ENCODE measurements at regions not wholly inside any gene's neighbourhood (a gene's known extent, or its start where the extent isn't known, plus 50 kb on each side); places are given as distances from the start of the nearest gene placed in this dataset.

DNA sequence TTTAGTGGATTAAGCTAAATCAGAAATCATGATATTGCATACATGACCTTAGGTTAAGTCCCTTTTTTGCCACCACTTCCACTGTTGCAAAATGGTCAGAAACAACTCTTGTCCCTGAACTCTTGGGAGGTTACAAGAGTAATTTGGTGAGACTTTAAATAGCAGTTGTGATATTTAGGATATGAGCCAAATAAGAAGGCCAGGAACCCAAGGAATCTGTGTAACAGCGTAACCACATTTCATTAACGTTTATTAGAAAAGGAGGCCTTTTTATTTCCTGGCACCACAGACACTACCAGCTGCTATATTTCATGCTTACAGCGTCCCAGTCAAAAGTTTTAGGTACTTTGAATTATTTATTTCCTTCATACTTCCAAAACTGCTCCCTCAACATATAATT is 268.0 kb downstream of the GPD2 start:
- no peak for DNase-seq (ENCODE audit: extremely low read depth, low read depth)
- H3K4me3 ChIP-seq (replicated peaks; ENCODE audit: low read depth, low read length): no peak overlapping the region
- TF ChIP-seq, protein P1, sequence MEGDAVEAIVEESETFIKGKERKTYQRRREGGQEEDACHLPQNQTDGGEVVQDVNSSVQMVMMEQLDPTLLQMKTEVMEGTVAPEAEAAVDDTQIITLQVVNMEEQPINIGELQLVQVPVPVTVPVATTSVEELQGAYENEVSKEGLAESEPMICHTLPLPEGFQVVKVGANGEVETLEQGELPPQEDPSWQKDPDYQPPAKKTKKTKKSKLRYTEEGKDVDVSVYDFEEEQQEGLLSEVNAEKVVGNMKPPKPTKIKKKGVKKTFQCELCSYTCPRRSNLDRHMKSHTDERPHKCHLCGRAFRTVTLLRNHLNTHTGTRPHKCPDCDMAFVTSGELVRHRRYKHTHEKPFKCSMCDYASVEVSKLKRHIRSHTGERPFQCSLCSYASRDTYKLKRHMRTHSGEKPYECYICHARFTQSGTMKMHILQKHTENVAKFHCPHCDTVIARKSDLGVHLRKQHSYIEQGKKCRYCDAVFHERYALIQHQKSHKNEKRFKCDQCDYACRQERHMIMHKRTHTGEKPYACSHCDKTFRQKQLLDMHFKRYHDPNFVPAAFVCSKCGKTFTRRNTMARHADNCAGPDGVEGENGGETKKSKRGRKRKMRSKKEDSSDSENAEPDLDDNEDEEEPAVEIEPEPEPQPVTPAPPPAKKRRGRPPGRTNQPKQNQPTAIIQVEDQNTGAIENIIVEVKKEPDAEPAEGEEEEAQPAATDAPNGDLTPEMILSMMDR (IDR thresholded peaks at IDR 0.05; ENCODE audit: low read depth, low read length, missing control alignments): no peak

DNA sequence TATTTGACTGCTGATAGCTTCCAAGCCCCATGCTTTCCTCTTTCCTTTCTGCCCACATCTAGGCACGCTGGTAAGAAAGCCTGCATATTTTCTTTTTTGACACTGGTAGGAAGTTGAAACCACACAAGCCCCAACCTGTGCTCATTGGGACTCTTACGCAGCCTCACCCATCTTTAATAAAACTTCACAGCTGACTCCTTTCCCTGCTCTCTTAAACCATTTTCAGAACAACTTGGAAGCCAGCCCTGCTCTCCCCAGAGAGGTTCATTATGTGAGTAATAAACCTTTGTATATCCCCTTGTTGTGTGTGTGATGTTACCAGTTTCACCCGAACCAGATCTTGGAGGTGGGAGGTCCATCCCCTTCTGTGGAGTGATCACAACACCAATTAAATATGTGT is 268.4 kb downstream of the GPD2 start:
- TF ChIP-seq, protein P1 (IDR thresholded peaks at IDR 0.05; ENCODE audit: low read depth, low read length, missing control alignments): no peak
- DNase-seq (ENCODE audit: extremely low read depth, low read depth): no peak
- H3K4me3 ChIP-seq (replicated peaks; ENCODE audit: low read depth, low read length): no peak overlapping the region

DNA sequence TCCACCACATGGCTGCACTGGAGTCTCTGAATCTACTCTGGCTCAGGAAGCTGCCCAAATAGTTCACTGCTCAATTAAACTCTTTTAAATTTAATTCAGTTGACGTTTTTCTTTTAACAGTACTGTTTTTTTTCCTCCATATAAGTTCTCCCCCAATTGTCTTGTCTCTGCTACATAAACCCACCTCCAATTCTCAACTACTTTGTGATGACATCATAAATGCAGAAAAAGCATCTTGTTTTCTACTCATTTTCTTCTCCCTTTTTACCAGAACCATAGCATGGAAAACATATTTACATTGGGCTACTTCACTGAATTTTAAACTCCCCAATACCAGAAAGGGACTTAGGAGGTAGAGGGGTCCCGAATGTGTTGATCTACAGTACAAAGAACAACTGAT is 270.4 kb downstream of the GPD2 start:
- no peak for DNase-seq (ENCODE audit: extremely low read depth, low read depth)
- TF ChIP-seq, protein P1 (IDR thresholded peaks at IDR 0.05; ENCODE audit: low read depth, low read length, missing control alignments): no peak
- H3K4me3 ChIP-seq (replicated peaks; ENCODE audit: low read depth, low read length): no peak overlapping the region

DNA sequence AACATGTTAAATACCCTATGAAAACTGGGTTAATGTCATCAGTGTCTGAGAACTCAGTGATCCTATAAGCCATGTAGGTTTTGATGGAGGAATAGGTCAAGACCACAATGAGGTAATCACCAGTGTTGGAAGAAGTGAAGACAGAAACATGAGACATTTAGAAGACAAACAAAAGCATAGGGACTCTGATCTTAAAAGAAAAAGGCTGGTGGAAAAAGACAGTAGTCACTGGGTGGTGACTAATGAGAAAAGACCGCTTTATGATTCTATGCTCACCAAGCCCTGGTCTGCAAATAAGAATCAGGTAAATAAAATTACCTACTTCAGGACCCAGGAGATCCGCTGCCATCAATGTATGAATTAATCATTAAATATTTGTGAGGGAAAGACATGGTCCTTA is 271.9 kb downstream of the GPD2 start:
- H3K4me3 ChIP-seq (replicated peaks; ENCODE audit: low read depth, low read length): no peak overlapping the region
- no peak for DNase-seq (ENCODE audit: extremely low read depth, low read depth)
- TF ChIP-seq, protein P1 (IDR thresholded peaks at IDR 0.05; ENCODE audit: low read depth, low read length, missing control alignments): no peak

DNA sequence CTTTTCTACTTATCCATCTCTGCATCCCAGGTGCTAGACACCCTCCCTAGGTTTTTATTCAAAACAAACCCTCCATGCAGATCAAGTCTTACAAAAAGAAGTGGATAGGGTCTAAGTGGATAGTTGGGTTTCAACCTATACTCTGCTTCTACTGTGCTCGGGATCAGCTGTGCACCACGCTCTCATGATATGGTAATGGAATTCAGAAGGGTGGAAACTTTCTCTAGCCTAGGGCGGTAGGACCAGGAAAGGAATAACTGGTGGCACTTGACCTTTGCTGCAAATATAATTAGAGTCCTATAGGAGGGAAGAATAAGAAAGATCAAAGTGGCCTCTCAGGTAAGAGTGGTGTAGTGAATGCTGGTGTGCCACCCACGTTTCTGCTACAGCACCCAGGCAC is 272.9 kb downstream of the GPD2 start:
- no peak overlapping the region for H3K4me3 ChIP-seq (replicated peaks; ENCODE audit: low read depth, low read length)
- TF ChIP-seq, protein P1 (IDR thresholded peaks at IDR 0.05; ENCODE audit: low read depth, low read length, missing control alignments): no peak

DNA sequence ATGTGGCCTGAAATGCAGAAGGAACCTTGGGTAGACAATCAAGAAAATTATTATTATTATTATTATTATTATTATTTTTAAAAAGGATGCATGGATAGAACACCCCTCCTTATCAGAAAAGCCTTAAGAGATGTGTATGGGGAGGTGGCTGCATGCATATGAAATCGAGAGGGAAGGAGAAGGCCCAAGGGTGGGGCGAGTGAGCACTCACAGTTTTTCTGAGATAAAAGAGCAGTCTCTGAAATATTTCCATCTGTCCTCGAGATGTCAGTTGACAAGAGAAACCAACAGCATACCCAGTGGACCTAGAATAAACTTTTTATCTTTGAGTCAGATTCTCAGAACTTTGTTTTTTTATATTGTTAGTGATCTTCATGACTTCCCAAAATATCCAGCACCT is 282.9 kb downstream of the GPD2 start:
- no peak overlapping the region for H3K4me3 ChIP-seq (replicated peaks; ENCODE audit: low read depth, low read length)
- TF ChIP-seq, protein P1 (IDR thresholded peaks at IDR 0.05; ENCODE audit: low read depth, low read length, missing control alignments): no peak
- no peak for DNase-seq (ENCODE audit: extremely low read depth, low read depth)

More for the DNA sequence above, 272.9 kb downstream of the GPD2 start:
- no peak for DNase-seq (ENCODE audit: extremely low read depth, low read depth)

DNA sequence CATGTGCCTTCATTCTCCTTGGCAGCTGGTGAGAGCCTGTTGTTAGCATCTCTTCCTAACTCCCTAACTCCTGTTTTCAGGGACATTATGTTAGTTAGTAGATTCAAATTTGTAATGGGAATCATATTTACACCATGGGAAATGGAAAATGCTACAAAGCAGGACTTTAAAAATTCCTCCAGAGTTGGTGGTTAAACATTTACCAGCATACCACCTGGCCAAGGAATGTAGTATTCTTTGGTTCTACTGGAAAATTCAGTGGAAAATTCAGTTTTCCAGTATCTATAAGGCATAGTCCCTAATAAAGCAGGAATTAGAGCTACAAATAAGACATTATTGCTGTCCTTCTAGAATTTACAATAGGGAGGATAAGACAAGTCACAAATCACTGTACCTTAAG is 291.7 kb downstream of the GPD2 start:
- DNase-seq (ENCODE audit: extremely low read depth, low read depth): no peak
- TF ChIP-seq, protein P1 (IDR thresholded peaks at IDR 0.05; ENCODE audit: low read depth, low read length, missing control alignments): no peak
- H3K4me3 ChIP-seq (replicated peaks; ENCODE audit: low read depth, low read length): no peak overlapping the region

All from HFF-Myc (cell line).